Caco-2 (cell line): ENCODE measurements at regions not wholly inside any gene's neighbourhood (a gene's known extent, or its start where the extent isn't known, plus 50 kb on each side); places are given as distances from the start of the nearest gene placed in this dataset.

Experiments
- BruUV-seq: library from RNA; stranded (reverse); fragments of 400-500 nt; replicated peaks from 2 replicates; lab custom pipeline; 2021; lab: Mats Ljungman, UMichigan
- CTCF ChIA-PET: fragments of 300-600 bp; sonication (Branson Sonifier 250); formaldehyde crosslinking; loops from one replicate; lab custom pipeline; 2022; ENCODE audit warnings: antibody characterized with exemption; lab: Charles Lee
- POLR2A ChIA-PET: fragments of 300-600 bp; sonication (Branson Sonifier 250); formaldehyde crosslinking; loops from one replicate; lab custom pipeline; 2022; ENCODE audit warnings: antibody characterized with exemption; lab: Charles Lee
- DNase-seq, 2 experiments: peaks; one replicate each; pipeline versions ENCODE4 v3.0.0 to v3.0.0-alpha.2; 2020 to 2022
- H3K27me3 ChIP-seq: replicated peaks from 2 replicates; pipeline ENCODE4 v1.6.0; 2011; ENCODE audit warnings: low read length; ENCODE audit not compliant: control insufficient read depth, insufficient read depth
- H3K36me3 ChIP-seq: 2 replicates; pipeline ENCODE4 v1.5.1; 2011; ENCODE audit warnings: low read length; ENCODE audit not compliant: control insufficient read depth, insufficient read depth
- H3K4me1 ChIP-seq: fragments of 250-450 bp; sonication (Bioruptor Pico); 2 replicates; pipeline ENCODE4 v1.5.1; 2020; ENCODE audit warnings: mild to moderate bottlenecking
- H3K4me3 ChIP-seq: 2 replicates; pipeline ENCODE4 v1.5.1; 2011; ENCODE audit warnings: low read depth, mild to moderate bottlenecking, control low read depth, low read length
- H3K9me3 ChIP-seq: fragments of 250-450 bp; sonication (Bioruptor Pico); 2 replicates; pipeline ENCODE4 v1.5.1; 2020; ENCODE audit warnings: mild to moderate bottlenecking, moderate library complexity
- H3K27ac Mint-ChIP-seq: one replicate; pipeline ENCODE4 v1.8.0; 2022; ENCODE audit warnings: mixed read lengths; ENCODE audit not compliant: unreplicated experiment
- H3K27me3 Mint-ChIP-seq: one replicate; pipeline ENCODE4 v1.8.0; 2022; ENCODE audit warnings: mixed read lengths; ENCODE audit not compliant: insufficient read depth, unreplicated experiment
- H3K36me3 Mint-ChIP-seq: one replicate; pipeline ENCODE4 v1.8.0; 2022; ENCODE audit warnings: mild to moderate bottlenecking, mixed read lengths; ENCODE audit not compliant: insufficient read depth, unreplicated experiment
- H3K4me1 Mint-ChIP-seq: one replicate; pipeline ENCODE4 v1.8.0; 2022; ENCODE audit warnings: low read depth, mixed read lengths; ENCODE audit not compliant: unreplicated experiment
- H3K4me3 Mint-ChIP-seq: one replicate; pipeline ENCODE4 v1.8.0; 2022; ENCODE audit warnings: mild to moderate bottlenecking, moderate library complexity, mixed read lengths; ENCODE audit not compliant: unreplicated experiment
- H3K9me3 Mint-ChIP-seq: one replicate; pipeline ENCODE4 v1.8.0; 2022; ENCODE audit warnings: mixed read lengths; ENCODE audit not compliant: unreplicated experiment
- CTCF ChIP-seq, 2 experiments: fragments of 200-600 bp in 1 of 2; IDR thresholded peaks; 1 replicate in 1 of 2; 2 replicates in 1 of 2; pipeline versions ENCODE4 v1.5.1 to v1.8.0; 2011 to 2022; ENCODE audit warnings: antibody characterized with exemption in 1 of 2, control low read depth in 1 of 2, inconsistent platforms in 1 of 2, low read depth in 1 of 2, low read length in 1 of 2, mild to moderate bottlenecking in 1 of 2, moderate library complexity in 1 of 2; ENCODE audit not compliant: insufficient read depth in 1 of 2, severe bottlenecking in 1 of 2, unreplicated experiment in 1 of 2
- intact Hi-C: fragments of 100-400 bp; cut with micrococcal nuclease; formaldehyde crosslinking; loops from one replicate; pipeline ENCODE4 v1.10.0; 2022; ENCODE audit not compliant: unreplicated experiment

GRCh38 chr14:34266344-34266743 lies 195.7 kb downstream of the SPTSSA start:
- Mint-ChIP-seq H3K9me3 (no peaks in the 10 kb centered on the region), H3K27me3 (no peaks in the 10 kb centered on the region), H3K36me3 (no peaks in the 10 kb centered on the region), H3K27ac (no peak overlapping the region), H3K4me3 (no peak overlapping the region), H3K4me1 (no peaks in the 10 kb centered on the region)
- no peak for DNase-seq
- no peak for TF ChIP-seq CTCF (IDR thresholded peaks at IDR 0.05; ENCODE audit: insufficient read depth in 1 of 2, low read depth in 1 of 2, low read length in 1 of 2, severe bottlenecking in 1 of 2, unreplicated experiment in 1 of 2)
- intact Hi-C loops = no loop called here
- no TSS peak for BruUV-seq
- Histone ChIP-seq H3K9me3 (no peaks in the 10 kb centered on the region), H3K36me3 (no peaks in the 10 kb centered on the region), H3K4me3 (no peak overlapping the region), H3K4me1 (no peaks in the 10 kb centered on the region), H3K27me3 (no peaks in the 10 kb centered on the region)
- ChIA-PET CTCF (no interaction called here), POLR2A (no interaction called here)

- no TSS peak for BruUV-seq
- H3K27ac Mint-ChIP-seq = no peak overlapping the region
- H3K9me3 Mint-ChIP-seq = no peaks in the 10 kb centered on the region
Measured at GRCh38 chr14:34262127-34262910, 199.7 kb downstream of the SPTSSA start.

GRCh38 chr14:34259996-34260395 lies 202.0 kb downstream of the SPTSSA start:
- H3K27me3 ChIP-seq = no peaks in the 10 kb centered on the region
- BruUV-seq = no TSS peak
- H3K9me3 ChIP-seq = no peaks in the 10 kb centered on the region
- no peak for DNase-seq
- peaks cover 15% of the 10 kb centered on the region; the same call in 1 of the 2 replicates for H3K4me1 ChIP-seq
- Mint-ChIP-seq H3K36me3 (peaks cover 4% of the 10 kb centered on the region), H3K4me3 (no peak overlapping the region), H3K27me3 (no peaks in the 10 kb centered on the region), H3K4me1 (peaks cover 18% of the 10 kb centered on the region), H3K9me3 (no peaks in the 10 kb centered on the region), H3K27ac (no peak overlapping the region)
- H3K36me3 ChIP-seq = no peaks in the 10 kb centered on the region
- CTCF ChIA-PET = no interaction called here
- H3K4me3 ChIP-seq = no peak overlapping the region
- intact Hi-C loops = no loop called here
- POLR2A ChIA-PET = no interaction called here
- TF ChIP-seq CTCF (IDR thresholded peaks at IDR 0.05; ENCODE audit: insufficient read depth in 1 of 2, low read depth in 1 of 2, low read length in 1 of 2, severe bottlenecking in 1 of 2, unreplicated experiment in 1 of 2) = no peak

More at GRCh38 chr14:34262127-34262910, 199.7 kb downstream of the SPTSSA start:
- H3K36me3 Mint-ChIP-seq = peaks cover 3% of the 10 kb centered on the region
- Histone ChIP-seq H3K9me3 (no peaks in the 10 kb centered on the region), H3K36me3 (no peaks in the 10 kb centered on the region), H3K4me1 (peaks cover 11% of the 10 kb centered on the region; the same call in 1 of the 2 replicates), H3K4me3 (no peak overlapping the region), H3K27me3 (no peaks in the 10 kb centered on the region)
- no peak overlapping the region for H3K4me3 Mint-ChIP-seq
- POLR2A ChIA-PET = no interaction called here
- CTCF ChIA-PET = no interaction called here
- intact Hi-C loops = no loop called here
- DNase-seq = no peak
- no peak for TF ChIP-seq CTCF (IDR thresholded peaks at IDR 0.05; ENCODE audit: insufficient read depth in 1 of 2, low read depth in 1 of 2, low read length in 1 of 2, severe bottlenecking in 1 of 2, unreplicated experiment in 1 of 2)
- peaks cover 16% of the 10 kb centered on the region for H3K4me1 Mint-ChIP-seq
- no peaks in the 10 kb centered on the region for H3K27me3 Mint-ChIP-seq
